ENCODE measurements at regions not wholly inside any gene's neighbourhood (a gene's known extent, or its start where the extent isn't known, plus 50 kb on each side); places are given as distances from the start of the nearest gene placed in this dataset.

GRCh38 chr4:56757821-56758411 lies 63.6 kb downstream of the SPINK2 start:
- DNase-seq: peak; percentile 54

- peak; percentile 35 for DNase-seq
These were observed 64.2 kb downstream of the SPINK2 start for GRCh38 chr4:56757261-56757746.

- DNase-seq: no peak
These were observed 65.6 kb downstream of the SPINK2 start for GRCh38 chr4:56755901-56756300.

- no peak for DNase-seq
These were observed 68.5 kb downstream of the SPINK2 start for GRCh38 chr4:56752985-56753384.

- DNase-seq: no peak
These were observed 69.1 kb upstream of the HOPX start for GRCh38 chr4:56750231-56750630.

- no peak for DNase-seq
These were observed 67.2 kb upstream of the HOPX start for GRCh38 chr4:56748271-56748670.

- DNase-seq: no peak
These were observed 65.5 kb upstream of the HOPX start for GRCh38 chr4:56746639-56747038.

- DNase-seq: no peak
These were observed 63.9 kb upstream of the HOPX start for GRCh38 chr4:56745042-56745441.

GRCh38 chr4:56744030-56744429 lies 62.9 kb upstream of the HOPX start:
- no peak for DNase-seq

- DNase-seq: no peak
These were observed 62.5 kb upstream of the HOPX start for GRCh38 chr4:56743550-56743949.

- no peak for DNase-seq
These were observed 61.2 kb upstream of the HOPX start for GRCh38 chr4:56742080-56742871.

- no peak for DNase-seq
These were observed 60.5 kb upstream of the HOPX start for GRCh38 chr4:56741595-56741994.

- DNase-seq: no peak
These were observed 58.1 kb upstream of the HOPX start for GRCh38 chr4:56739066-56739777.

GRCh38 chr4:56737666-56738065 lies 56.6 kb upstream of the HOPX start:
- DNase-seq: no peak

GRCh38 chr4:56733352-56733751 lies 52.3 kb upstream of the HOPX start:
- no peak for DNase-seq

GRCh38 chr4:56732301-56732700 lies 51.2 kb upstream of the HOPX start:
- no peak for DNase-seq

GRCh38 chr4:56731857-56732256 lies 50.8 kb upstream of the HOPX start:
- DNase-seq: no peak

All from CD4-positive, alpha-beta T cell treated with Interleukin-17A for 1 hour (primary cell).